Hepatocyte (in vitro differentiated cells): ENCODE measurements at regions not wholly inside any gene's neighbourhood (a gene's known extent, or its start where the extent isn't known, plus 50 kb on each side); places are given as distances from the start of the nearest gene placed in this dataset.

Experiments
- DNase-seq: peaks from one replicate; pipeline ENCODE4 v3.0.0-alpha.2; 2016; ENCODE audit warnings: low spot score
- H2AFZ ChIP-seq: fragments of 200-600 bp; sonication (generic); 2 replicates; pipeline ENCODE4 v1.6.0; 2016; ENCODE audit warnings: antibody characterized with exemption, mild to moderate bottlenecking
- H3K27ac ChIP-seq: fragments of 200-600 bp; sonication (generic); 2 replicates; pipeline ENCODE4 v1.5.1; 2016; ENCODE audit warnings: mild to moderate bottlenecking
- H3K27me3 ChIP-seq: fragments of 200-600 bp; sonication (generic); 2 replicates; pipeline ENCODE4 v1.6.1; 2016
- H3K36me3 ChIP-seq: fragments of 200-600 bp; sonication (generic); replicated peaks from 2 replicates; pipeline ENCODE4 v1.5.1; 2016; ENCODE audit warnings: low read depth; ENCODE audit not compliant: insufficient read depth
- H3K4me1 ChIP-seq: fragments of 200-600 bp; sonication (generic); 2 replicates; pipeline ENCODE4 v1.5.1; 2016; ENCODE audit warnings: mild to moderate bottlenecking, moderate library complexity; ENCODE audit not compliant: insufficient read depth
- H3K4me2 ChIP-seq: fragments of 200-600 bp; sonication (generic); 2 replicates; pipeline ENCODE4 v1.6.0; 2016
- H3K4me3 ChIP-seq: fragments of 200-600 bp; sonication (generic); 2 replicates; pipeline ENCODE4 v1.5.1; 2016; ENCODE audit warnings: mild to moderate bottlenecking
- H3K79me2 ChIP-seq: fragments of 200-600 bp; sonication (generic); 2 replicates; pipeline ENCODE4 v1.6.0; 2017; ENCODE audit warnings: mild to moderate bottlenecking
- H3K9me2 ChIP-seq: fragments of 200-600 bp; sonication (generic); replicated peaks from 2 replicates; pipeline ENCODE4 v1.6.0; 2017; ENCODE audit warnings: mild to moderate bottlenecking; ENCODE audit not compliant: insufficient read depth
- H3K9me3 ChIP-seq: fragments of 200-600 bp; sonication (generic); 2 replicates; pipeline ENCODE4 v1.5.1; 2016; ENCODE audit warnings: low read depth, mild to moderate bottlenecking
- H4K20me1 ChIP-seq: fragments of 200-600 bp; sonication (generic); 2 replicates; pipeline ENCODE4 v1.6.0; 2016; ENCODE audit warnings: mild to moderate bottlenecking; ENCODE audit not compliant: insufficient read depth, poor library complexity, severe bottlenecking
- CTCF ChIP-seq: fragments of 200-600 bp; sonication (generic); IDR thresholded peaks from 2 replicates; pipeline ENCODE4 v1.5.1; 2016; ENCODE audit warnings: antibody characterized with exemption, mild to moderate bottlenecking; ENCODE audit not compliant: poor library complexity
- EZH2 ChIP-seq: fragments of 200-600 bp; sonication (generic); IDR thresholded peaks from 2 replicates; pipeline ENCODE4 v1.6.1; 2016; ENCODE audit warnings: antibody characterized with exemption, mild to moderate bottlenecking, borderline replicate concordance
- EZH2phosphoT487 ChIP-seq: fragments of 200-600 bp; sonication (generic); IDR thresholded peaks from one replicate; pipeline ENCODE4 v1.6.1; 2018; ENCODE audit warnings: antibody characterized with exemption, mild to moderate bottlenecking, low read depth, moderate library complexity; ENCODE audit not compliant: unreplicated experiment, severe bottlenecking
- WGBS: methylation state at CpG from one replicate; pipeline ENCODE4 v1.1.6; 2016; ENCODE audit warnings: low lambda C conversion rate; ENCODE audit errors: missing lambda C conversion rate; 5-methylcytosine and 5-hydroxymethylcytosine counted together

GRCh38 chr11:115643549-115644270 is 139.5 kb upstream of the CADM1 start:
- TF ChIP-seq CTCF (no peak), EZH2 (no peak)
- Histone ChIP-seq H3K4me3 (no peak overlapping the region), H4K20me1 (no peaks in the 10 kb centered on the region), H3K27ac (no peak overlapping the region), H3K9me2 (no peaks in the 10 kb centered on the region), H3K36me3 (no peaks in the 10 kb centered on the region), H2AFZ (no peak overlapping the region), H3K4me2 (no peak overlapping the region), H3K27me3 (peaks cover 42% of the 10 kb centered on the region), H3K4me1 (no peaks in the 10 kb centered on the region), H3K79me2 (no peaks in the 10 kb centered on the region), H3K9me3 (no peaks in the 10 kb centered on the region)
- DNase-seq: no peak
- WGBS: 79% methylated on average over 12 of the region's 12 CpGs

- WGBS: 77% methylated on average over 4 of the region's 4 CpGs
- no peaks in the 10 kb centered on the region for H4K20me1 ChIP-seq
- no peak overlapping the region for H3K27ac ChIP-seq
- no peaks in the 10 kb centered on the region for H3K4me1 ChIP-seq
- H3K9me3 ChIP-seq: no peaks in the 10 kb centered on the region
- H3K4me3 ChIP-seq: no peak overlapping the region
- no peaks in the 10 kb centered on the region for H3K9me2 ChIP-seq
- TF ChIP-seq CTCF (no peak), EZH2 (no peak), EZH2phosphoT487 (no peak)
- H3K36me3 ChIP-seq: no peaks in the 10 kb centered on the region
- H3K79me2 ChIP-seq: no peaks in the 10 kb centered on the region
- peaks cover 44% of the 10 kb centered on the region for H3K27me3 ChIP-seq
- H2AFZ ChIP-seq: no peak overlapping the region
- H3K4me2 ChIP-seq: no peak overlapping the region
- DNase-seq: no peak
These were observed 138.4 kb upstream of the CADM1 start for GRCh38 chr11:115642660-115643059.

- H3K79me2 ChIP-seq: no peaks in the 10 kb centered on the region
- H3K4me1 ChIP-seq: peaks cover 5% of the 10 kb centered on the region
- 50% methylated on average over 8 of the region's 8 CpGs for WGBS
- no peaks in the 10 kb centered on the region for H3K9me3 ChIP-seq
- H3K36me3 ChIP-seq: no peaks in the 10 kb centered on the region
- H3K4me3 ChIP-seq: no peak overlapping the region
- DNase-seq: no peak
- H3K27ac ChIP-seq: no peak overlapping the region
- no peak overlapping the region for H3K4me2 ChIP-seq
- H3K9me2 ChIP-seq: no peaks in the 10 kb centered on the region
- peaks cover 16% of the 10 kb centered on the region for H3K27me3 ChIP-seq
- no peak overlapping the region for H2AFZ ChIP-seq
- no peaks in the 10 kb centered on the region for H4K20me1 ChIP-seq
- no peak for TF ChIP-seq EZH2phosphoT487
- no peak for TF ChIP-seq CTCF
- no peak for TF ChIP-seq EZH2
These were observed 133.5 kb upstream of the CADM1 start for GRCh38 chr11:115637599-115638241.
